ENCODE measurements at regions not wholly inside any gene's neighbourhood (a gene's known extent, or its start where the extent isn't known, plus 50 kb on each side); places are given as distances from the start of the nearest gene placed in this dataset.

DNA sequence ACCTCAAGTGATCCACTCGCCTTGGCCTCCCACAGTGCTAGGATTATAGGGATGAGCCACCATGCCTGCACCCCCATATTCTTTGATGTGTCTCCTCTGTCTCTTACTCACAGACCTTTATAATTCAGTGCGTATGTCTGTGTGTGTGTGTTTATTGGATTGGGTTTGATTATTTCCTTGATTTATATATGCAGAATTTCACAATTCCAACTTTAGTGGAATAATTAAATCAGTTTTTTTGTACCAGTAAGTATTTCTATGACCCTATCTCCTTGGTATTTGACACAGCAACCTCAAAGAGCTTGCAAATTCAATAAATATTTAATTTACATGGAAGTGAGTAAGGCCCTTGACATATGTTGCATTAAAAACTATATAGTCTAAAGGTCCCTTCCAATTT, 333.9 kb upstream of the ADAMTS5 start:
- no peak for TF ChIP-seq EP300 (IDR thresholded peaks at IDR 0.05)
- TF ChIP-seq, protein P1, sequence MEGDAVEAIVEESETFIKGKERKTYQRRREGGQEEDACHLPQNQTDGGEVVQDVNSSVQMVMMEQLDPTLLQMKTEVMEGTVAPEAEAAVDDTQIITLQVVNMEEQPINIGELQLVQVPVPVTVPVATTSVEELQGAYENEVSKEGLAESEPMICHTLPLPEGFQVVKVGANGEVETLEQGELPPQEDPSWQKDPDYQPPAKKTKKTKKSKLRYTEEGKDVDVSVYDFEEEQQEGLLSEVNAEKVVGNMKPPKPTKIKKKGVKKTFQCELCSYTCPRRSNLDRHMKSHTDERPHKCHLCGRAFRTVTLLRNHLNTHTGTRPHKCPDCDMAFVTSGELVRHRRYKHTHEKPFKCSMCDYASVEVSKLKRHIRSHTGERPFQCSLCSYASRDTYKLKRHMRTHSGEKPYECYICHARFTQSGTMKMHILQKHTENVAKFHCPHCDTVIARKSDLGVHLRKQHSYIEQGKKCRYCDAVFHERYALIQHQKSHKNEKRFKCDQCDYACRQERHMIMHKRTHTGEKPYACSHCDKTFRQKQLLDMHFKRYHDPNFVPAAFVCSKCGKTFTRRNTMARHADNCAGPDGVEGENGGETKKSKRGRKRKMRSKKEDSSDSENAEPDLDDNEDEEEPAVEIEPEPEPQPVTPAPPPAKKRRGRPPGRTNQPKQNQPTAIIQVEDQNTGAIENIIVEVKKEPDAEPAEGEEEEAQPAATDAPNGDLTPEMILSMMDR (IDR thresholded peaks at IDR 0.05) = no peak
- TF ChIP-seq POLR2A (IDR thresholded peaks at IDR 0.05) = no peak
- TF ChIP-seq POLR2AphosphoS5 (IDR thresholded peaks at IDR 0.05) = no peak
